ENCODE measurements at regions not wholly inside any gene's neighbourhood (a gene's known extent, or its start where the extent isn't known, plus 50 kb on each side); places are given as distances from the start of the nearest gene placed in this dataset.

DNA sequence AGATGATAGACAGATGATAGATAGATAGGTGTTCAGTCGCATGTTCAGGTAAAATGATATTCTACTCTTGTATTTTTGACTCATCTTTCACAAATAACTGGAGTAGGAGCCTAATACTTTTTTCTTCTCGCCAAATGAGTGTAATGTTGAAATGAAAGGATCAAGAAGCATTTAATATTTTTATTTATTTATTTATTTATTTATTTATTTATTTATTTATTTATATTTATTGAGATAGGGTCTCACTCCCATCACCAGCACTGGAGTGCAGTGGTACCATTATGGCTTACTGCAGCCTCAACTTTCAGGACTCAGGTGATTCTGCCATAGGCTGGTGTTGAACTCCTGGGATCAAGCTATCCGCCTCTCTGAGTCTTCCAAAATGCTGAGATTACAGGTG, 298.8 kb downstream of the KCNC2 start:
- Histone ChIP-seq H3K36me3 (replicated peaks) (no peaks in the 10 kb centered on the region), H3K27ac (no peak overlapping the region), H3K4me3 (ENCODE audit: low read depth, low read length) (no peak overlapping the region), H3K27me3 (replicated peaks) (no peaks in the 10 kb centered on the region)
- TF ChIP-seq, protein P1, sequence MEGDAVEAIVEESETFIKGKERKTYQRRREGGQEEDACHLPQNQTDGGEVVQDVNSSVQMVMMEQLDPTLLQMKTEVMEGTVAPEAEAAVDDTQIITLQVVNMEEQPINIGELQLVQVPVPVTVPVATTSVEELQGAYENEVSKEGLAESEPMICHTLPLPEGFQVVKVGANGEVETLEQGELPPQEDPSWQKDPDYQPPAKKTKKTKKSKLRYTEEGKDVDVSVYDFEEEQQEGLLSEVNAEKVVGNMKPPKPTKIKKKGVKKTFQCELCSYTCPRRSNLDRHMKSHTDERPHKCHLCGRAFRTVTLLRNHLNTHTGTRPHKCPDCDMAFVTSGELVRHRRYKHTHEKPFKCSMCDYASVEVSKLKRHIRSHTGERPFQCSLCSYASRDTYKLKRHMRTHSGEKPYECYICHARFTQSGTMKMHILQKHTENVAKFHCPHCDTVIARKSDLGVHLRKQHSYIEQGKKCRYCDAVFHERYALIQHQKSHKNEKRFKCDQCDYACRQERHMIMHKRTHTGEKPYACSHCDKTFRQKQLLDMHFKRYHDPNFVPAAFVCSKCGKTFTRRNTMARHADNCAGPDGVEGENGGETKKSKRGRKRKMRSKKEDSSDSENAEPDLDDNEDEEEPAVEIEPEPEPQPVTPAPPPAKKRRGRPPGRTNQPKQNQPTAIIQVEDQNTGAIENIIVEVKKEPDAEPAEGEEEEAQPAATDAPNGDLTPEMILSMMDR (IDR thresholded peaks at IDR 0.05; ENCODE audit: low read depth, low read length, missing control alignments): no peak
- in situ Hi-C loops (cut with HindIII; ENCODE audit: low pct_ligation_motif_present, low sequenced_read_pairs): no loop called here
- DNase-seq: no peak

GRCh38 chr12:74914378-74914777, 295.3 kb downstream of the KCNC2 start:
- TF ChIP-seq, protein P1 (IDR thresholded peaks at IDR 0.05; ENCODE audit: low read depth, low read length, missing control alignments): no peak
- no peak overlapping the region for H3K27ac ChIP-seq
- H3K27me3 ChIP-seq (replicated peaks): no peaks in the 10 kb centered on the region
- in situ Hi-C loops (cut with HindIII; ENCODE audit: low pct_ligation_motif_present, low sequenced_read_pairs): no loop called here
- no peak overlapping the region for H3K4me3 ChIP-seq (ENCODE audit: low read depth, low read length)
- no peaks in the 10 kb centered on the region for H3K36me3 ChIP-seq (replicated peaks)
- DNase-seq: no peak

DNA sequence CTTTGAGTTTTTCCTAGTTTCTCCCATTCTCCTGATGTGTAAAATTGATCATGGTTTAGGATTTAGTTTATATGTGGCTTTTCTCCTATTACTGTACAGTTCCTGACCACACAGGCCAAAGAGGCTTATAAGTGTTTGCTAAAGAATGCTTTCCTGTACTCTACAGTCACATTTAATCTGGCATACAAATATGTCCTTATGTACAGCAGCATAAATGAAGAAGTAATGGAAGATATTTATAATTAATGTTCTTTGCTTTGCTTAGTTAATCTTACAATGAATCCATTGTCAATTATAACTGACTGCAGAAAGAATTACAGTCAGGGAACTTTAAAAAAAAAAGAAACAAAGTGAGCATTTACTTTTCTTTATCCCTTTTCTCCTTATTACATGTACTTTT, 293.9 kb downstream of the KCNC2 start:
- H3K27me3 ChIP-seq (replicated peaks): no peaks in the 10 kb centered on the region
- TF ChIP-seq, protein P1 (IDR thresholded peaks at IDR 0.05; ENCODE audit: low read depth, low read length, missing control alignments): no peak
- no peaks in the 10 kb centered on the region for H3K36me3 ChIP-seq (replicated peaks)
- no peak overlapping the region for H3K4me3 ChIP-seq (ENCODE audit: low read depth, low read length)
- no peak overlapping the region for H3K27ac ChIP-seq
- no peak for DNase-seq
- in situ Hi-C loops (cut with HindIII; ENCODE audit: low pct_ligation_motif_present, low sequenced_read_pairs): no loop called here

GRCh38 chr12:74917743-74918142, 291.9 kb downstream of the KCNC2 start:
- Histone ChIP-seq H3K4me3 (ENCODE audit: low read depth, low read length) (no peak overlapping the region), H3K27ac (no peak overlapping the region), H3K27me3 (replicated peaks) (no peaks in the 10 kb centered on the region), H3K36me3 (replicated peaks) (no peaks in the 10 kb centered on the region)
- DNase-seq: no peak
- in situ Hi-C loops (cut with HindIII; ENCODE audit: low pct_ligation_motif_present, low sequenced_read_pairs): no loop called here
- TF ChIP-seq, protein P1 (IDR thresholded peaks at IDR 0.05; ENCODE audit: low read depth, low read length, missing control alignments): no peak

GRCh38 chr12:74918291-74918690, 291.3 kb downstream of the KCNC2 start:
- no peaks in the 10 kb centered on the region for H3K27me3 ChIP-seq (replicated peaks)
- DNase-seq: no peak
- H3K27ac ChIP-seq: no peak overlapping the region
- in situ Hi-C loops (cut with HindIII; ENCODE audit: low pct_ligation_motif_present, low sequenced_read_pairs): no loop called here
- H3K36me3 ChIP-seq (replicated peaks): no peaks in the 10 kb centered on the region
- no peak overlapping the region for H3K4me3 ChIP-seq (ENCODE audit: low read depth, low read length)
- TF ChIP-seq, protein P1 (IDR thresholded peaks at IDR 0.05; ENCODE audit: low read depth, low read length, missing control alignments): no peak

GRCh38 chr12:74922117-74922516, 287.5 kb downstream of the KCNC2 start:
- no peak overlapping the region for H3K4me3 ChIP-seq (ENCODE audit: low read depth, low read length)
- H3K27me3 ChIP-seq (replicated peaks): no peaks in the 10 kb centered on the region
- TF ChIP-seq, protein P1 (IDR thresholded peaks at IDR 0.05; ENCODE audit: low read depth, low read length, missing control alignments): no peak
- no peak for DNase-seq
- no peak overlapping the region for H3K27ac ChIP-seq
- in situ Hi-C loops (cut with HindIII; ENCODE audit: low pct_ligation_motif_present, low sequenced_read_pairs): no loop called here
- no peaks in the 10 kb centered on the region for H3K36me3 ChIP-seq (replicated peaks)

Data from brain microvascular endothelial cell (primary cell).